Ecto neural progenitor cell (in vitro differentiated cells): ENCODE measurements at regions not wholly inside any gene's neighbourhood (a gene's known extent, or its start where the extent isn't known, plus 50 kb on each side); places are given as distances from the start of the nearest gene placed in this dataset.
"Not testable (repeated sequence)": the region's sequence is repeated elsewhere in the genome, so short reads cannot be mapped to it uniquely, and the experiment has no call there.

ENCODE experiments used
- DNase-seq: peaks from one replicate; pipeline ENCODE4 v3.0.0-alpha.2; 2018; ENCODE audit warnings: low spot score

GRCh38 chr6:22349051-22349450 is 52.2 kb upstream of the PRL start:
- DNase-seq, result no peak

GRCh38 chr6:22349528-22349927 is 52.7 kb upstream of the PRL start:
- no peak for DNase-seq

GRCh38 chr6:22350109-22350508 is 53.3 kb upstream of the PRL start:
- no peak for DNase-seq

GRCh38 chr6:22353101-22353500 is 56.3 kb upstream of the PRL start:
- DNase-seq, result no peak

- no peak for DNase-seq
Observed at GRCh38 chr6:22356362-22356940, 59.6 kb upstream of the PRL start.

- DNase-seq, result no peak
Observed at GRCh38 chr6:22357724-22358189, 60.9 kb upstream of the PRL start.

GRCh38 chr6:22361576-22361975 is 64.7 kb upstream of the PRL start:
- no peak for DNase-seq

GRCh38 chr6:22362361-22362760 is 65.5 kb upstream of the PRL start:
- DNase-seq, result no peak

- no peak for DNase-seq
Observed at GRCh38 chr6:22363166-22363713, 66.4 kb upstream of the PRL start.

- no peak for DNase-seq
Observed at GRCh38 chr6:22363714-22364239, 66.9 kb upstream of the PRL start.

GRCh38 chr6:22364306-22364705 is 67.5 kb upstream of the PRL start:
- DNase-seq, result no peak

GRCh38 chr6:22366214-22366613 is 69.4 kb upstream of the PRL start:
- no peak for DNase-seq

GRCh38 chr6:22367346-22367745 is 70.5 kb upstream of the PRL start:
- no peak for DNase-seq

- no peak for DNase-seq
Observed at GRCh38 chr6:22368794-22369193, 72.0 kb upstream of the PRL start.

- no peak for DNase-seq
Observed at GRCh38 chr6:22372922-22373321, 76.1 kb upstream of the PRL start.

GRCh38 chr6:22374950-22375349 is 78.1 kb upstream of the PRL start:
- not testable (repeated sequence) for DNase-seq

- DNase-seq, result not testable (repeated sequence)
Observed at GRCh38 chr6:22376293-22376692, 79.5 kb upstream of the PRL start.

GRCh38 chr6:22378536-22378935 is 81.7 kb upstream of the PRL start:
- DNase-seq, result not testable (repeated sequence)

GRCh38 chr6:22380236-22380635 is 83.4 kb upstream of the PRL start:
- no peak for DNase-seq

- DNase-seq, result no peak
Observed at GRCh38 chr6:22381845-22382544, 85.2 kb upstream of the PRL start.

- no peak for DNase-seq
Observed at GRCh38 chr6:22383016-22383415, 86.2 kb upstream of the PRL start.

GRCh38 chr6:22392711-22393110 is 95.9 kb upstream of the PRL start:
- DNase-seq, result no peak

GRCh38 chr6:22394691-22395090 is 97.9 kb upstream of the PRL start:
- DNase-seq, result no peak
